Endothelial cell of umbilical vein (primary cell): ENCODE measurements at regions not wholly inside any gene's neighbourhood (a gene's known extent, or its start where the extent isn't known, plus 50 kb on each side); places are given as distances from the start of the nearest gene placed in this dataset.

Experiments used
- BruUV-seq: library from RNA; stranded (reverse); fragments of 400-500 nt; replicated peaks from 2 replicates; lab custom pipeline; 2021; lab: Mats Ljungman, UMichigan
- CTCF ChIA-PET: fragments of 300-600, 350-600 bp; sonication (Branson Sonifier 250); formaldehyde crosslinking; loops from one replicate; lab custom pipeline; 2021; ENCODE audit warnings: antibody characterized with exemption, inconsistent platforms; lab: Charles Lee
- POLR2A ChIA-PET: fragments of 300-600, 350-600 bp; sonication (Branson Sonifier 250); formaldehyde crosslinking; loops from one replicate; lab custom pipeline; 2021; ENCODE audit warnings: antibody characterized with exemption, inconsistent platforms; lab: Charles Lee
- DNase-seq: peaks from one replicate; pipeline ENCODE4 v3.0.0-alpha.2; 2011; ENCODE audit warnings: low read depth, low spot score
- FAIRE-seq: peaks from 2 replicates; lab custom pipeline; 2011; peaks lifted over from hg19 to GRCh38; lab: Jason Lieb, UNC
- H2AFZ ChIP-seq: 2 replicates; pipeline ENCODE4 v1.6.0; 2012; ENCODE audit warnings: low read depth, low read length, control low read depth, inconsistent platforms
- H3K27ac ChIP-seq: 2 replicates; pipeline ENCODE4 v1.5.1; 2011; ENCODE audit warnings: low read depth, mild to moderate bottlenecking, control low read depth, low read length, moderate library complexity; ENCODE audit not compliant: insufficient read depth
- H3K27me3 ChIP-seq, 2 experiments: 2 replicates each; pipeline versions ENCODE4 v1.6.0 to v1.6.1; 2011; ENCODE audit warnings: low read length in 2 of 2, mixed read lengths in 1 of 2; ENCODE audit not compliant: control insufficient read depth in 2 of 2, insufficient read depth in 2 of 2
- H3K36me3 ChIP-seq, 2 experiments: 2 replicates in 1 of 2; 3 replicates in 1 of 2; pipeline ENCODE4 v1.5.1; 2011; ENCODE audit warnings: low read length in 2 of 2, mild to moderate bottlenecking in 1 of 2, moderate library complexity in 1 of 2; ENCODE audit not compliant: control insufficient read depth in 2 of 2, insufficient read depth in 2 of 2; ENCODE audit errors: extremely low read depth in 1 of 2
- H3K4me1 ChIP-seq: 3 replicates; pipeline ENCODE4 v1.5.1; 2011; ENCODE audit warnings: mild to moderate bottlenecking, low read length; ENCODE audit not compliant: control insufficient read depth, insufficient read depth; ENCODE audit errors: extremely low read depth
- H3K4me2 ChIP-seq: 2 replicates; pipeline ENCODE4 v1.6.1; 2011; ENCODE audit warnings: low read length, control low read depth, mixed read lengths; ENCODE audit not compliant: insufficient read depth
- H3K4me3 ChIP-seq, 3 experiments: fragments of 200-600 bp in 1 of 3; sonication (generic), shearing (Covaris generic) in 1 of 3; replicated peaks in 1 of 3; 2 replicates each; pipeline ENCODE4 v1.5.1; 2011 to 2016; ENCODE audit warnings: control low read depth in 3 of 3, low read length in 3 of 3, mild to moderate bottlenecking in 2 of 3, inconsistent platforms in 1 of 3, low read depth in 1 of 3, moderate library complexity in 1 of 3; ENCODE audit not compliant: insufficient read depth in 1 of 3
- H3K79me2 ChIP-seq: 2 replicates; pipeline ENCODE4 v1.6.0; 2012; ENCODE audit warnings: low read length, inconsistent platforms; ENCODE audit not compliant: control insufficient read depth, insufficient read depth
- H3K9ac ChIP-seq: replicated peaks from 2 replicates; pipeline ENCODE3; 2011; ENCODE audit warnings: low read length, control low read depth; ENCODE audit not compliant: insufficient read depth; ENCODE audit errors: extremely low read depth
- H3K9me1 ChIP-seq: replicated peaks from 3 replicates; pipeline ENCODE4 v1.6.0; 2011; ENCODE audit warnings: mild to moderate bottlenecking, low read length; ENCODE audit not compliant: control insufficient read depth, insufficient read depth; ENCODE audit errors: extremely low read depth
- H3K9me3 ChIP-seq: replicated peaks from 2 replicates; pipeline ENCODE4 v1.5.1; 2012; ENCODE audit warnings: low read length, inconsistent platforms; ENCODE audit not compliant: control insufficient read depth, insufficient read depth
- H4K20me1 ChIP-seq: replicated peaks from 2 replicates; pipeline ENCODE3; 2011; ENCODE audit warnings: mild to moderate bottlenecking, low read length; ENCODE audit not compliant: control insufficient read depth, insufficient read depth; ENCODE audit errors: extremely low read depth
- EZH2 ChIP-seq: IDR thresholded peaks from 2 replicates; pipeline ENCODE4 v1.6.1; 2012; ENCODE audit warnings: borderline replicate concordance, low read depth, mild to moderate bottlenecking, moderate library complexity, low read length, inconsistent platforms; ENCODE audit not compliant: severe bottlenecking
- FOS ChIP-seq: IDR thresholded peaks from 2 replicates; pipeline ENCODE4 v1.6.1; 2011; ENCODE audit warnings: mild to moderate bottlenecking, low read length, moderate library complexity, borderline replicate concordance; ENCODE audit not compliant: insufficient read depth
- GATA2 ChIP-seq: IDR thresholded peaks from 2 replicates; pipeline ENCODE4 v1.7.0; 2011; ENCODE audit warnings: low read depth, mild to moderate bottlenecking, moderate library complexity, mixed read lengths, low read length; ENCODE audit not compliant: insufficient read length, insufficient read depth
- JUN ChIP-seq: IDR thresholded peaks from 2 replicates; pipeline ENCODE4 v1.6.1; 2011; ENCODE audit warnings: borderline replicate concordance, low read depth; ENCODE audit not compliant: insufficient read length, insufficient read depth
- MYC ChIP-seq: IDR thresholded peaks from one replicate; pipeline ENCODE4 v1.6.1; 2011; ENCODE audit warnings: mild to moderate bottlenecking, low read depth, low read length
- POLR2A ChIP-seq: IDR thresholded peaks from 2 replicates; pipeline ENCODE4 v1.6.1; 2012; ENCODE audit warnings: low read depth, mild to moderate bottlenecking, control low read depth, low read length
- POLR2AphosphoS5 ChIP-seq: IDR thresholded peaks from 2 replicates; pipeline ENCODE4 v1.6.1; 2012; ENCODE audit warnings: low read depth, mild to moderate bottlenecking, control low read depth, low read length, moderate library complexity; ENCODE audit not compliant: insufficient read depth
- dilution Hi-C: fragments of 300-500 bp; cut with MboI; formaldehyde crosslinking; loops from one replicate; pipeline ENCODE4 v1.15.0; 2019; ENCODE audit warnings: low sequenced_read_pairs; ENCODE audit not compliant: extremely low pct_ligation_motif_present
- intact Hi-C: fragments of 100-400 bp; cut with micrococcal nuclease; formaldehyde crosslinking; loops from one replicate; pipeline ENCODE4 v1.10.0; 2022
- TF ChIP-seq, protein P1 (sequence below), 2 donors: IDR thresholded peaks; 1 replicate in 1 of 2; 2 replicates in 1 of 2; pipeline ENCODE4 v1.5.1; 2011; ENCODE audit warnings: low read length in 2 of 2, mild to moderate bottlenecking in 2 of 2, moderate library complexity in 2 of 2, control low read depth in 1 of 2, inconsistent platforms in 1 of 2, low read depth in 1 of 2; ENCODE audit not compliant: insufficient read depth in 1 of 2; ENCODE audit errors: extremely low read depth in 1 of 2
- TF ChIP-seq, protein P2 (sequence below): IDR thresholded peaks from 2 replicates; pipeline ENCODE4 v1.6.1; 2011; ENCODE audit not compliant: insufficient read depth, insufficient read length

DNA sequence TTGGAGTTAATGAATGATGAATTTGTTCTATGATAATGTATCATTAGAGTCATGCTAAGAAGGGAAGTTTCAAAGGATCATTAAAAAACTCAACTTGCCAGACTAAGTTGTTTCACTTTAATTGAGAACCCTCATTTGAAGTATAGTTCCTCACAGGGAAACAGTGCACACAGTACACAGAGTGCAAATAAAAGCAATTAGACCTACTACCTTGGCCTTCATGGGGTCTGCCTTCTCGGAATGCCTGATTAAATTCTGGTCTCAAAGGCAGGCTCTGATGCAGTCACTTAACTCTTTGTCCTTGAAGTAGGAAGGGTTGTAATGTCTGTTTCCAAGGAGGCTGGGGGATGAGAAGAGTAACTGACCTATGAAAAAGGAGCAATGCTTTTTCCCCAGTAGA lies 457.3 kb downstream of the TBC1D32 start:
- Histone ChIP-seq H3K79me2 (no peaks in the 10 kb centered on the region), H3K27me3 (no peaks in the 10 kb centered on the region), H2AFZ (no peak overlapping the region), H4K20me1 (no peaks in the 10 kb centered on the region), H3K9ac (no peak overlapping the region), H3K9me3 (no peaks in the 10 kb centered on the region), H3K36me3 (no peaks in the 10 kb centered on the region), H3K4me1 (no peaks in the 10 kb centered on the region), H3K9me1 (no peaks in the 10 kb centered on the region), H3K27ac (no peak overlapping the region), H3K4me2 (no peak overlapping the region), H3K4me3 (no peak overlapping the region)
- ChIA-PET POLR2A (no interaction called here), CTCF (no interaction called here)
- DNase-seq, result no peak
- no TSS peak for BruUV-seq
- dilution Hi-C loops, result no loop called here
- intact Hi-C loops, result no loop called here
- no peak for FAIRE-seq
- TF ChIP-seq, protein P1, sequence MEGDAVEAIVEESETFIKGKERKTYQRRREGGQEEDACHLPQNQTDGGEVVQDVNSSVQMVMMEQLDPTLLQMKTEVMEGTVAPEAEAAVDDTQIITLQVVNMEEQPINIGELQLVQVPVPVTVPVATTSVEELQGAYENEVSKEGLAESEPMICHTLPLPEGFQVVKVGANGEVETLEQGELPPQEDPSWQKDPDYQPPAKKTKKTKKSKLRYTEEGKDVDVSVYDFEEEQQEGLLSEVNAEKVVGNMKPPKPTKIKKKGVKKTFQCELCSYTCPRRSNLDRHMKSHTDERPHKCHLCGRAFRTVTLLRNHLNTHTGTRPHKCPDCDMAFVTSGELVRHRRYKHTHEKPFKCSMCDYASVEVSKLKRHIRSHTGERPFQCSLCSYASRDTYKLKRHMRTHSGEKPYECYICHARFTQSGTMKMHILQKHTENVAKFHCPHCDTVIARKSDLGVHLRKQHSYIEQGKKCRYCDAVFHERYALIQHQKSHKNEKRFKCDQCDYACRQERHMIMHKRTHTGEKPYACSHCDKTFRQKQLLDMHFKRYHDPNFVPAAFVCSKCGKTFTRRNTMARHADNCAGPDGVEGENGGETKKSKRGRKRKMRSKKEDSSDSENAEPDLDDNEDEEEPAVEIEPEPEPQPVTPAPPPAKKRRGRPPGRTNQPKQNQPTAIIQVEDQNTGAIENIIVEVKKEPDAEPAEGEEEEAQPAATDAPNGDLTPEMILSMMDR (IDR thresholded peaks at IDR 0.05; ENCODE audit: extremely low read depth in 1 of 2, insufficient read depth in 1 of 2, low read depth in 1 of 2, low read length in 2 of 2), result no peak
- TF ChIP-seq GATA2 (no peak), MYC (no peak), EZH2 (no peak), POLR2AphosphoS5 (no peak), FOS (no peak), JUN (no peak), POLR2A (no peak)
- TF ChIP-seq, protein P2, sequence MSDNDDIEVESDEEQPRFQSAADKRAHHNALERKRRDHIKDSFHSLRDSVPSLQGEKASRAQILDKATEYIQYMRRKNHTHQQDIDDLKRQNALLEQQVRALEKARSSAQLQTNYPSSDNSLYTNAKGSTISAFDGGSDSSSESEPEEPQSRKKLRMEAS, result no peak
